NB4 (cell line): ENCODE measurements at regions not wholly inside any gene's neighbourhood (a gene's known extent, or its start where the extent isn't known, plus 50 kb on each side); places are given as distances from the start of the nearest gene placed in this dataset.

Experiments used
- DNase-seq: peaks from one replicate; pipeline ENCODE4 v3.0.0; 2010; ENCODE audit warnings: low read depth
- H3K4me3 ChIP-seq: one replicate; pipeline ENCODE4 v1.5.1; 2011; ENCODE audit warnings: mild to moderate bottlenecking, low read depth, low read length, moderate library complexity
- MYC ChIP-seq: IDR thresholded peaks from 2 replicates; pipeline ENCODE4 v1.6.1; 2011; ENCODE audit warnings: low read depth, low read length
- POLR2A ChIP-seq: IDR thresholded peaks from 2 replicates; pipeline ENCODE4 v1.6.1; 2011; ENCODE audit warnings: mild to moderate bottlenecking; ENCODE audit not compliant: insufficient read length; ENCODE audit errors: extremely low read depth
- TF ChIP-seq, protein P1 (sequence below): IDR thresholded peaks from one replicate; pipeline ENCODE4 v1.5.1; 2012; ENCODE audit warnings: low read depth, low read length
- TF ChIP-seq, protein P2 (sequence below): IDR thresholded peaks from 2 replicates; pipeline ENCODE4 v1.6.1; 2011; ENCODE audit warnings: low read depth, low read length

DNA sequence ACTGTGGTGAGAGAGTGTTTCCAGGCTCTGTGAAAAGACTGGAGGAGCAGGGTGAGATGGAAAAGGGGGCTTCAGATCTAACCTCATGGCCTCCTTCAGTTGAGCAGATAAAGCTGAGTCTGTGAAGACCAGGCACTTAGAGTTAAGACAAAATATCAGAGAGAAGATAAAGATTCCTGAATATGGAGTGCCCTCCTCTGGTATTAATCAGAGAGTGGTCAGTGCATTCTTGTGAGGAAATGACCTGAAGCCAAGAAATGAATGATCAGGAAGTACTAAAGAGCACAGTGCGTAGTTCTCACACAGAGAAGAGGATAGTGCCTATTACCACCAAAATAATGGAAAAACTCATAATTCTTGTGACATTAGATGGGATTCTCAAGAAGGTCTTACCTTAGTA lies 1417.0 kb upstream of the ACO1 start:
- TF ChIP-seq MYC (no peak), POLR2A (no peak)
- TF ChIP-seq, protein P1, sequence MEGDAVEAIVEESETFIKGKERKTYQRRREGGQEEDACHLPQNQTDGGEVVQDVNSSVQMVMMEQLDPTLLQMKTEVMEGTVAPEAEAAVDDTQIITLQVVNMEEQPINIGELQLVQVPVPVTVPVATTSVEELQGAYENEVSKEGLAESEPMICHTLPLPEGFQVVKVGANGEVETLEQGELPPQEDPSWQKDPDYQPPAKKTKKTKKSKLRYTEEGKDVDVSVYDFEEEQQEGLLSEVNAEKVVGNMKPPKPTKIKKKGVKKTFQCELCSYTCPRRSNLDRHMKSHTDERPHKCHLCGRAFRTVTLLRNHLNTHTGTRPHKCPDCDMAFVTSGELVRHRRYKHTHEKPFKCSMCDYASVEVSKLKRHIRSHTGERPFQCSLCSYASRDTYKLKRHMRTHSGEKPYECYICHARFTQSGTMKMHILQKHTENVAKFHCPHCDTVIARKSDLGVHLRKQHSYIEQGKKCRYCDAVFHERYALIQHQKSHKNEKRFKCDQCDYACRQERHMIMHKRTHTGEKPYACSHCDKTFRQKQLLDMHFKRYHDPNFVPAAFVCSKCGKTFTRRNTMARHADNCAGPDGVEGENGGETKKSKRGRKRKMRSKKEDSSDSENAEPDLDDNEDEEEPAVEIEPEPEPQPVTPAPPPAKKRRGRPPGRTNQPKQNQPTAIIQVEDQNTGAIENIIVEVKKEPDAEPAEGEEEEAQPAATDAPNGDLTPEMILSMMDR = no peak
- TF ChIP-seq, protein P2, sequence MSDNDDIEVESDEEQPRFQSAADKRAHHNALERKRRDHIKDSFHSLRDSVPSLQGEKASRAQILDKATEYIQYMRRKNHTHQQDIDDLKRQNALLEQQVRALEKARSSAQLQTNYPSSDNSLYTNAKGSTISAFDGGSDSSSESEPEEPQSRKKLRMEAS = no peak

DNA sequence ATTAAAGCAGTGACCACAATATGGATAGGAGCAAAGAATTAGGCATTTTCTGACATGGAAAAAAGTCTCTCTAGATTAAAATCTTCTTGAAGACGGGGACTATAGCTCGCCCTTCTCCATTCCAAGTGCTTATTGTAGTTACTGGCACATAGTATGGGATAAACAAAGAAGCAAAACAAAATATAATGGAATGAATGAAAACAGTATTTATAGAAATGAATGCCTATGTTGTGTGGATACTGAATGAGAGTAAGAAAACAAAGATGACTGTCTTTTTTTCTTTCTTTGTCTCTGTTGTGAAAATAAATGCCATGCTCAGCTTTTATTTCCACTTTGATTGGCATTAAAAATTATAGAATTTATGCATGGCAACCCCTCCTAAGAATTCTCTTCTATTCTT lies 1414.3 kb upstream of the ACO1 start:
- no peak overlapping the region for H3K4me3 ChIP-seq
- DNase-seq = no peak
- TF ChIP-seq, protein P2 = no peak
- no peak for TF ChIP-seq POLR2A
- TF ChIP-seq, protein P1 = no peak

More for the DNA sequence above, 1417.0 kb upstream of the ACO1 start:
- DNase-seq = no peak
- H3K4me3 ChIP-seq = no peak overlapping the region

DNA sequence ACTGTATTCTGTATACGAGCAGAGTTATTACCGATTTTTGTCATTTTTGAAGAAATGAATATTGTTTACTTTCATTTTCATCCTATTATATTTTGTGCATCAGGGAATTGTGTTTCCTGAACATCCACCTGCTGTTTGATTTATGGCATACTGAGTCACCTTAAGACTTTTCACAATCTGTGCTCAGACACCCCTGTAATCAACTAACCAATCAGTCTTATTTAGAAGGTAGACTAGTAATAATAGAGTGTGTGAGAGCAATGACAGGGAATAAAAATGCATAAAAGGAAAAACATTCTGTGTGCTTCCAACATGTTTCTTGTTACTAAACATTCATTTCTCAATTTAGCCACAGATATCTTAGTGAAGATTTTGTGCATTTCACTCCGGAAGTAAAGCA lies 1413.6 kb upstream of the ACO1 start:
- TF ChIP-seq POLR2A (no peak), MYC (no peak)
- TF ChIP-seq, protein P2 = no peak
- TF ChIP-seq, protein P1 = no peak
- DNase-seq = no peak
- H3K4me3 ChIP-seq = no peak overlapping the region

DNA sequence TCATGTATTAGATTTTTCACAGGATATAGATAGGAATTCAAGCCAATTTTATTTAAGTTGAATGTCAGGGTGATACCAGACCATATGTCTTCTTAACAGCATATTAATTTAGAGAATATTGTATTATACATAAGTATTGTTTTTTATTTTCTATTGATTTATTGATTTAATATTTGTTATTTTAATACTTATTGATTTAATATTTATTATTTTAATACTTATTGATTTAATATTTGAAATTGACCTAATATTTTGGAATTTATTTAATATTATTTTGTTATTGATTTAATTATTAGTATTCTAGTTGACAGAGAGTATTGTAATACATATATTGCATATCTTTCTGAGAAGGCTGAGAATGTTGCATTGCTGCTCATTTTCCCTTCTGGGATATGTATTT lies 1411.8 kb upstream of the ACO1 start:
- no peak for DNase-seq
- no peak overlapping the region for H3K4me3 ChIP-seq
- TF ChIP-seq MYC (no peak), POLR2A (no peak)
- TF ChIP-seq, protein P2 = no peak
- TF ChIP-seq, protein P1 = no peak

DNA sequence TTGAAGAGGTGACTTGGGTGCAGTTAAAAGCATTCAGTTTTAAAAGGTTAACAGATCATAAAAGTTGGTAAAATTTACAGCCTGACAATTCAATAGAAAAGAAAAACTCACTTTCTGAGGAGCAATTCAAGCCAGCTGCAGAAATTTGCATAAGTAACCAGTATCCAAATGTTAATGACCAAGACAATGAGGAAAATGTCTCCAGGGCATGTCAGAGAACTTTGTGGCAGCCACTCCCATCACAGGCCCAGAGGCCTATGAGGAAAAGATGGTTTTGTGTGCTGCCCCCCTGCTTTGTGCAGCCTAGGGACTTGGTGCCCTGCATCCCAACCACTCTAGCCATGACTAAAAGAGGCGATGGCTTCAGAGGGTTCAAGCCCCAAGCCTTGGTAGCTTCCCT lies 1406.5 kb upstream of the ACO1 start:
- DNase-seq = no peak
- TF ChIP-seq POLR2A (no peak), MYC (no peak)
- TF ChIP-seq, protein P1 = no peak
- TF ChIP-seq, protein P2 = no peak
- no peak overlapping the region for H3K4me3 ChIP-seq

DNA sequence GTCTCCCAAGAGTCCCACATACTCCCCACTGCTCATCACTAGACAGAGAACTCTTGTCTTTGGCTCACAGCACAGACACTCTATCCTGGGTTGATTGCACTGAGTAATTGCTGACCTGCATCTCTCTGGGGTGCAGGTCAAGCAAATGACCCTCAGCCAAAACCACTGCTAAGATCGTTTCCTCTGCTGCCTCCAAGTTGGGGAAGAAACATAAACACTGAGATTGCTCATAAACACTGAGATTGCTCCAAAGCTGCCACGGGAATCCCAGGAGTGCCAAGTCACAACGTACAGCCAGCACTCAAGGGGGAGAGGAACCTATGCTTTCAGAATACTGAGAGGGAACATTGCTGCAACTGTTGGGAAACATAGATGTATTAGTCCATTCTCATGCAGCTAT lies 1402.1 kb upstream of the ACO1 start:
- DNase-seq = no peak
- TF ChIP-seq, protein P1 = no peak
- TF ChIP-seq MYC = no peak
- TF ChIP-seq, protein P2 = no peak
- TF ChIP-seq POLR2A = no peak
- H3K4me3 ChIP-seq = no peak overlapping the region
